ENCODE measurements at regions not wholly inside any gene's neighbourhood (a gene's known extent, or its start where the extent isn't known, plus 50 kb on each side); places are given as distances from the start of the nearest gene placed in this dataset.

GRCh38 chr2:75862547-75862946 lies 151.8 kb upstream of the GCFC2 start:
- H2AFZ ChIP-seq (ENCODE audit: low read depth, low read length), result no peak overlapping the region
- no peaks in the 10 kb centered on the region for H4K20me1 ChIP-seq (ENCODE audit: insufficient read depth, low read length)
- H3K9me3 ChIP-seq (ENCODE audit: insufficient read depth, low read length, severe bottlenecking), result no peaks in the 10 kb centered on the region
- no peak overlapping the region for H3K4me3 ChIP-seq (ENCODE audit: low read depth in 1 of 2, low read length in 2 of 2)
- no peaks in the 10 kb centered on the region for H3K79me2 ChIP-seq (ENCODE audit: insufficient read depth, low read length)
- H3K9ac ChIP-seq (ENCODE audit: low read depth, low read length), result no peak overlapping the region
- ATAC-seq (ENCODE audit: insufficient read depth, low read depth) (no peak), DNase-seq (no peak)
- H3K4me1 ChIP-seq (ENCODE audit: insufficient read depth, low read length), result no peaks in the 10 kb centered on the region
- no peak overlapping the region for H3K27ac ChIP-seq (ENCODE audit: low read length)
- H3K4me2 ChIP-seq (ENCODE audit: insufficient read depth, low read length), result no peak overlapping the region
- no peak for TF ChIP-seq CTCF (IDR thresholded peaks at IDR 0.05; ENCODE audit: borderline replicate concordance, extremely low read depth, low read length, poor library complexity, severe bottlenecking)
- TF ChIP-seq EZH2 (IDR thresholded peaks at IDR 0.05; ENCODE audit: borderline replicate concordance, low read depth, low read length, severe bottlenecking), result no peak
- H3K27me3 ChIP-seq (ENCODE audit: insufficient read depth, low read length, poor library complexity), result peaks cover 10% of the 10 kb centered on the region
- no peaks in the 10 kb centered on the region for H3K36me3 ChIP-seq (ENCODE audit: insufficient read depth, low read length)

DNA sequence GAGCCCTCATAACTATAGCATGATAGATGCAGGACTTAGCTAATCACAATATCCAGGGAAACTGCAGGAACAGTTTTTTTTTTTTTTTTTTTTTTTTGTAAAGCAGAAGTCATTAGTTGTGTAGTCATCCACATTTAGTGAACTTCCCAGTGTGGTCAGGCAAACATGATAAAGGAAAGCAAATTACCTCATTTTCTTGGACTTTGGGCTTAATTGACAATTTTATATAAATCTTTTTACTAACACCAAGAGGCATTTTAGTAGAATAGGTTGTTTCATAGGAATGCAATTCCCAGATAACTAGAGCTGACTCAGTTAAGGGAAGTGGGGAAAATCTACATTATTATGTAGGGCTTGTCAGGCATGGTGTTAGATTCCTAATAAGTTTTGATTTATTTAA lies 142.7 kb upstream of the GCFC2 start:
- Histone ChIP-seq H3K9me3 (ENCODE audit: insufficient read depth, low read length, severe bottlenecking) (peaks cover 3% of the 10 kb centered on the region), H3K36me3 (ENCODE audit: insufficient read depth, low read length) (no peaks in the 10 kb centered on the region), H3K4me1 (ENCODE audit: insufficient read depth, low read length) (no peaks in the 10 kb centered on the region), H3K4me2 (ENCODE audit: insufficient read depth, low read length) (no peak overlapping the region), H2AFZ (ENCODE audit: low read depth, low read length) (no peak overlapping the region), H3K9ac (ENCODE audit: low read depth, low read length) (no peak overlapping the region), H4K20me1 (ENCODE audit: insufficient read depth, low read length) (no peaks in the 10 kb centered on the region), H3K79me2 (ENCODE audit: insufficient read depth, low read length) (no peaks in the 10 kb centered on the region), H3K27ac (ENCODE audit: low read length) (no peak overlapping the region), H3K4me3 (ENCODE audit: low read depth in 1 of 2, low read length in 2 of 2) (no peak overlapping the region), H3K27me3 (ENCODE audit: insufficient read depth, low read length, poor library complexity) (no peaks in the 10 kb centered on the region)
- TF ChIP-seq CTCF (IDR thresholded peaks at IDR 0.05; ENCODE audit: borderline replicate concordance, extremely low read depth, low read length, poor library complexity, severe bottlenecking), result no peak
- no peak for TF ChIP-seq EZH2 (IDR thresholded peaks at IDR 0.05; ENCODE audit: borderline replicate concordance, low read depth, low read length, severe bottlenecking)
- DNase-seq, result no peak
- ATAC-seq (ENCODE audit: insufficient read depth, low read depth), result no peak

DNA sequence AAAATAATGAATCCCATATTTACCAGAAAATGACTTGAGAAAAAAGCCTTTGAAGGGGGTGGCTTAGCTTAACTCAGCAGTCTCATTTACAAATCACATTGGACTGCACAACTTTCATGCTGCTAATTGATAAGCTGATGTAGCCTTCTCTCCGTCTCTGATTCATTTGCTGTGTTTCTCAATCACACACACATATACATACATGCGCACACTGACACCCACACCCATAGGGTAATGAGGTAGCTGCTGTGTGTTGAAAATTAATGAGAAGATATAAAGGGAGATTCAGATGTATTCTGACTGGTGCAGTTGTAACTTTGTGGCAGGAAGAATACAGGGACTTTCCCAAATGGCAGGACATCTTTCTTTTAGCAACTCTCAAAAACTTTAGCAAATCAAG lies 141.9 kb upstream of the GCFC2 start:
- Histone ChIP-seq H3K9ac (ENCODE audit: low read depth, low read length) (no peak overlapping the region), H3K9me3 (ENCODE audit: insufficient read depth, low read length, severe bottlenecking) (peaks cover 3% of the 10 kb centered on the region), H3K4me2 (ENCODE audit: insufficient read depth, low read length) (no peak overlapping the region), H3K36me3 (ENCODE audit: insufficient read depth, low read length) (no peaks in the 10 kb centered on the region), H3K27ac (ENCODE audit: low read length) (no peak overlapping the region), H3K79me2 (ENCODE audit: insufficient read depth, low read length) (no peaks in the 10 kb centered on the region), H3K27me3 (ENCODE audit: insufficient read depth, low read length, poor library complexity) (no peaks in the 10 kb centered on the region), H3K4me1 (ENCODE audit: insufficient read depth, low read length) (no peaks in the 10 kb centered on the region), H3K4me3 (ENCODE audit: low read depth in 1 of 2, low read length in 2 of 2) (no peak overlapping the region), H2AFZ (ENCODE audit: low read depth, low read length) (no peak overlapping the region), H4K20me1 (ENCODE audit: insufficient read depth, low read length) (no peaks in the 10 kb centered on the region)
- ATAC-seq (ENCODE audit: insufficient read depth, low read depth) (no peak), DNase-seq (no peak)
- no peak for TF ChIP-seq EZH2 (IDR thresholded peaks at IDR 0.05; ENCODE audit: borderline replicate concordance, low read depth, low read length, severe bottlenecking)
- no peak for TF ChIP-seq CTCF (IDR thresholded peaks at IDR 0.05; ENCODE audit: borderline replicate concordance, extremely low read depth, low read length, poor library complexity, severe bottlenecking)

GRCh38 chr2:75846683-75847190 lies 136.0 kb upstream of the GCFC2 start:
- no peaks in the 10 kb centered on the region for H3K4me1 ChIP-seq (ENCODE audit: insufficient read depth, low read length)
- H3K9ac ChIP-seq (ENCODE audit: low read depth, low read length), result no peak overlapping the region
- no peaks in the 10 kb centered on the region for H3K79me2 ChIP-seq (ENCODE audit: insufficient read depth, low read length)
- TF ChIP-seq EZH2 (IDR thresholded peaks at IDR 0.05; ENCODE audit: borderline replicate concordance, low read depth, low read length, severe bottlenecking) (no peak), CTCF (IDR thresholded peaks at IDR 0.05; ENCODE audit: borderline replicate concordance, extremely low read depth, low read length, poor library complexity, severe bottlenecking) (no peak)
- no peak overlapping the region for H2AFZ ChIP-seq (ENCODE audit: low read depth, low read length)
- no peak overlapping the region for H3K4me3 ChIP-seq (ENCODE audit: low read depth in 1 of 2, low read length in 2 of 2)
- H4K20me1 ChIP-seq (ENCODE audit: insufficient read depth, low read length), result no peaks in the 10 kb centered on the region
- no peak overlapping the region for H3K27ac ChIP-seq (ENCODE audit: low read length)
- DNase-seq, result no peak
- no peaks in the 10 kb centered on the region for H3K36me3 ChIP-seq (ENCODE audit: insufficient read depth, low read length)
- peaks cover 7% of the 10 kb centered on the region for H3K27me3 ChIP-seq (ENCODE audit: insufficient read depth, low read length, poor library complexity)
- H3K9me3 ChIP-seq (ENCODE audit: insufficient read depth, low read length, severe bottlenecking), result no peaks in the 10 kb centered on the region
- no peak overlapping the region for H3K4me2 ChIP-seq (ENCODE audit: insufficient read depth, low read length)
- no peak for ATAC-seq (ENCODE audit: insufficient read depth, low read depth)
